IPS DF 4.7 (cell line): ENCODE measurements at regions not wholly inside any gene's neighbourhood (a gene's known extent, or its start where the extent isn't known, plus 50 kb on each side); places are given as distances from the start of the nearest gene placed in this dataset.

Source experiments
- DNase-seq: peaks from one replicate; pipeline ENCODE4 v3.0.0-alpha.2; 2013; ENCODE audit warnings: low spot score; ENCODE audit errors: extremely low read depth

GRCh38 chr14:47730296-47730695, 54.9 kb upstream of the MDGA2 start:
- no peak for DNase-seq
